ENCODE measurements at regions not wholly inside any gene's neighbourhood (a gene's known extent, or its start where the extent isn't known, plus 50 kb on each side); places are given as distances from the start of the nearest gene placed in this dataset.

DNA sequence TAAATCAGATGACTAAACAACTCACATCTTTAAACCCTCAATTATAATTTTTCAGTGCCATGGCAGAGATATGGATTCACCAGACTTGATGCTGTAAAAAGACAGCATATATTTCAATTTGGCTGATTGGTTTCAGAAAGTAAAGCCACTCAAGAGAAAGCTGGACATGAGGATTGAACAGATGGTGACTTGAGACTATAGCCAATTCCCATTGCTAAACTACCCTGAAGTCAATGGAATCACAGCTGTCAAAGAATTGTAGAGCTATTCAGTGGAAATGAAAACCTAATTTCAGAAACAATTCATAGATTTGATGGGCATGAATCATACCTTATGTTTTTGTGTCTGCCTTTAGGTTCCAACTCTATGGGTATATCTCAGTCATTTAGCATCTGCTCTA, 510.6 kb upstream of the BOD1L1 start:
- TF ChIP-seq, protein P1, sequence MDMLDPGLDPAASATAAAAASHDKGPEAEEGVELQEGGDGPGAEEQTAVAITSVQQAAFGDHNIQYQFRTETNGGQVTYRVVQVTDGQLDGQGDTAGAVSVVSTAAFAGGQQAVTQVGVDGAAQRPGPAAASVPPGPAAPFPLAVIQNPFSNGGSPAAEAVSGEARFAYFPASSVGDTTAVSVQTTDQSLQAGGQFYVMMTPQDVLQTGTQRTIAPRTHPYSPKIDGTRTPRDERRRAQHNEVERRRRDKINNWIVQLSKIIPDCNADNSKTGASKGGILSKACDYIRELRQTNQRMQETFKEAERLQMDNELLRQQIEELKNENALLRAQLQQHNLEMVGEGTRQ (IDR thresholded peaks at IDR 0.05; ENCODE audit: low read length) = no peak
- no peak for TF ChIP-seq MAFK (IDR thresholded peaks at IDR 0.05; ENCODE audit: low read depth, low read length)
- TF ChIP-seq RXRA (IDR thresholded peaks at IDR 0.05; ENCODE audit: insufficient read depth, low read depth, low read length) = no peak
- no peak for TF ChIP-seq RNF2 (IDR thresholded peaks at IDR 0.05; ENCODE audit: borderline replicate concordance, low read depth, low read length, missing control alignments, poor library complexity, severe bottlenecking)
- no peak for TF ChIP-seq BRCA1 (IDR thresholded peaks at IDR 0.05; ENCODE audit: low read depth, low read length)
- TF ChIP-seq BCL11A (IDR thresholded peaks at IDR 0.05; ENCODE audit: low read depth in 2 of 2, low read length in 2 of 2) = no peak
- Histone ChIP-seq H2AK5ac (ENCODE audit: low read depth, low read length) (no peak overlapping the region), H3K27ac (ENCODE audit: low read depth, low read length) (no peak overlapping the region), H3K9ac (replicated peaks in 1 of 4; ENCODE audit: extremely low read depth in 1 of 4, low read depth in 3 of 4, low read length in 3 of 4) (no peak overlapping the region), H4K20me1 (replicated peaks in 1 of 2; ENCODE audit: control insufficient read depth in 1 of 2, insufficient read depth in 2 of 2, low read length in 2 of 2) (no peaks in the 10 kb centered on the region), H4K5ac (ENCODE audit: insufficient read length, low read depth, low read length) (no peak overlapping the region), H3K4ac (replicated peaks; ENCODE audit: insufficient read length, low read depth, low read length) (no peak overlapping the region), H3K79me1 (ENCODE audit: low read depth, low read length) (no peaks in the 10 kb centered on the region), H4K8ac (ENCODE audit: extremely low read depth, insufficient read depth, low read length) (no peak overlapping the region), H3K4me3 (ENCODE audit: extremely low read depth in 1 of 4, insufficient read depth in 2 of 4, low read depth in 3 of 4, low read length in 4 of 4) (no peak overlapping the region), H3K79me2 (ENCODE audit: control insufficient read depth in 1 of 2, insufficient read depth in 2 of 2, low read length in 2 of 2) (no peaks in the 10 kb centered on the region), H3K18ac (ENCODE audit: extremely low read depth, low read length) (no peak overlapping the region), H3K36me3 (ENCODE audit: control insufficient read depth in 2 of 4, insufficient read depth in 4 of 4, low read length in 3 of 4) (no peaks in the 10 kb centered on the region), H3K23ac (ENCODE audit: insufficient read length) (no peak overlapping the region), H3K14ac (ENCODE audit: insufficient read length) (no peak overlapping the region), H3K4me2 (ENCODE audit: insufficient read depth in 1 of 2, low read depth in 2 of 2, low read length in 2 of 2) (no peak overlapping the region), H3K4me1 (replicated peaks in 1 of 4; ENCODE audit: control insufficient read depth in 3 of 4, insufficient read depth in 4 of 4, low read length in 3 of 4) (no peaks in the 10 kb centered on the region), H4K91ac (replicated peaks; ENCODE audit: insufficient read length, low read length) (no peak overlapping the region), H2BK15ac (ENCODE audit: low read length) (no peak overlapping the region), H3K9me3 (ENCODE audit: insufficient read depth in 2 of 2, low read depth in 1 of 2, low read length in 1 of 2) (no peaks in the 10 kb centered on the region; a peak in 1 of 4 replicates), H3K23me2 (ENCODE audit: low read depth, low read length) (no peaks in the 10 kb centered on the region), H2BK20ac (ENCODE audit: low read length) (no peak overlapping the region), H3K56ac (replicated peaks; ENCODE audit: insufficient read length, low read depth, low read length) (no peak overlapping the region), H2AFZ (ENCODE audit: low read length) (no peak overlapping the region), H3K27me3 (replicated peaks in 1 of 4; ENCODE audit: control insufficient read depth in 3 of 4, extremely low read depth in 1 of 4, insufficient read depth in 3 of 4, low read length in 3 of 4) (peaks cover 0 to 1% (median 0%) of the 10 kb centered on the region in 4 experiments; a peak in 2 of 7 replicates), H2BK120ac (replicated peaks; ENCODE audit: low read depth, low read length) (no peak overlapping the region), H2BK12ac (ENCODE audit: low read depth, low read length) (no peak overlapping the region), H2BK5ac (ENCODE audit: low read depth, low read length) (no peak overlapping the region)
- no peak for FAIRE-seq
- no peak for DNase-seq (ENCODE audit: low read depth in 1 of 2, low spot score in 2 of 2)
- ChIA-PET CTCF (ENCODE audit: partially characterized antibody) (no interaction called here), POLR2A (ENCODE audit: partially characterized antibody) (no interaction called here)

Data from H1 (cell line).